ENCODE measurements at regions not wholly inside any gene's neighbourhood (a gene's known extent, or its start where the extent isn't known, plus 50 kb on each side); places are given as distances from the start of the nearest gene placed in this dataset.

DNA sequence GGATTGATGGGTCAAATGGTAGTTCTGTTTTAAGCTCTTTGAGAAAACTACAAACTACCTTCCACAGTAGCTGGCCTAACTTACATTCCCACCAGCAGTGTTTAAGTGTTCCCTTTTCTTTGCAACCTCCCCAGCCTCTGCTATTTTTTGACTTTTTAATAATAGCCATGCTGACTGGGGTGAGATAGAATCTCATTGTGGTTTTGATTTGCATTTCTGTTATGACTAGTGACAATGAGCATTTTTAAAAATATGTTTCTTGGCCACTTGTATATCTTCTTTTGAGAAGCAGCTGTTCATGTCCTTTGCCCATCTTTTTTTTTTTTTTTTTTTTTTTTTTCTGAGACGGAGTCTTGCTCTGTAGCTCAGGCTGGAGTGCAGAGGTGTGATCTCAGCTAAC, 155.2 kb upstream of the BMPER start:
- Mint-ChIP-seq H3K27me3 (peaks cover 3% of the 10 kb centered on the region), H3K36me3 (peaks cover 3% of the 10 kb centered on the region), H3K9me3 (no peaks in the 10 kb centered on the region), H3K27ac (no peak overlapping the region), H3K4me1 (peaks cover 0 to 8% (median 3%) of the 10 kb centered on the region in 3 donors), H3K4me3 (no peak overlapping the region)

- no peak overlapping the region for H3K4me3 Mint-ChIP-seq
- H3K27ac Mint-ChIP-seq, result no peak overlapping the region
- H3K4me1 Mint-ChIP-seq, result peaks cover 0 to 8% (median 3%) of the 10 kb centered on the region in 3 donors
- no peaks in the 10 kb centered on the region for H3K9me3 Mint-ChIP-seq
- H3K36me3 Mint-ChIP-seq, result peaks cover 3% of the 10 kb centered on the region
- peaks cover 3% of the 10 kb centered on the region for H3K27me3 Mint-ChIP-seq
These were observed 153.9 kb upstream of the BMPER start for GRCh38 chr7:33751443-33751842.

- no peak overlapping the region for H3K27ac Mint-ChIP-seq
- peaks cover 4% of the 10 kb centered on the region for H3K27me3 Mint-ChIP-seq
- peaks cover 0 to 8% (median 4%) of the 10 kb centered on the region in 3 donors for H3K4me1 Mint-ChIP-seq
- peaks cover 3% of the 10 kb centered on the region for H3K36me3 Mint-ChIP-seq
- no peaks in the 10 kb centered on the region for H3K9me3 Mint-ChIP-seq
- no peak overlapping the region for H3K4me3 Mint-ChIP-seq
These were observed 151.3 kb upstream of the BMPER start for GRCh38 chr7:33753881-33754525.

- H3K9me3 Mint-ChIP-seq, result no peaks in the 10 kb centered on the region
- H3K27me3 Mint-ChIP-seq, result peaks cover 4% of the 10 kb centered on the region
- H3K27ac Mint-ChIP-seq, result no peak overlapping the region
- H3K36me3 Mint-ChIP-seq, result peaks cover 3% of the 10 kb centered on the region
- H3K4me1 Mint-ChIP-seq, result peaks cover 0 to 4% (median 4%) of the 10 kb centered on the region in 3 donors
- H3K4me3 Mint-ChIP-seq, result no peak overlapping the region
These were observed 150.1 kb upstream of the BMPER start for GRCh38 chr7:33754933-33755928.

DNA sequence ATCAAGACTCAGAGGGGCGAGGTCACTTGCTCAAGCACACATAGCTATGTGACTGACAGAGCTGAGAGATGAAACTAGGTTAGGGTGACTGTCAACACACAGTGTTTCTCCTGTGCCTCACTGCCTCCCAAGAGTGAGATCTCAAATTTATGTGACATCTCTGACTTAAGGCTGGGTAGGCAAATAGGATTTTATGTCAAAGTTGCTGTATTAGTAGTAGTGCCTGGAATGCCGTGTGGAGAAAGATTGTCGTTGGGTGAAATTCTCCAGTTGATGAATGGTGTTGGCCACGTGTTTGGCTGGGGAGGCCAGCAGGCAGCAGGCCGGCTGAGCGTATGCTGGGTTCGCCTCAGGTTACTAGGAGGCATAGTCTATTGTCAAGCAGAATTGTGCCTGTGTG, 148.3 kb upstream of the BMPER start:
- Mint-ChIP-seq H3K27ac (no peak overlapping the region), H3K36me3 (no peaks in the 10 kb centered on the region), H3K4me1 (peaks cover 0 to 1% (median 0%) of the 10 kb centered on the region in 3 donors), H3K4me3 (no peak overlapping the region), H3K9me3 (no peaks in the 10 kb centered on the region), H3K27me3 (peaks cover 4% of the 10 kb centered on the region)

DNA sequence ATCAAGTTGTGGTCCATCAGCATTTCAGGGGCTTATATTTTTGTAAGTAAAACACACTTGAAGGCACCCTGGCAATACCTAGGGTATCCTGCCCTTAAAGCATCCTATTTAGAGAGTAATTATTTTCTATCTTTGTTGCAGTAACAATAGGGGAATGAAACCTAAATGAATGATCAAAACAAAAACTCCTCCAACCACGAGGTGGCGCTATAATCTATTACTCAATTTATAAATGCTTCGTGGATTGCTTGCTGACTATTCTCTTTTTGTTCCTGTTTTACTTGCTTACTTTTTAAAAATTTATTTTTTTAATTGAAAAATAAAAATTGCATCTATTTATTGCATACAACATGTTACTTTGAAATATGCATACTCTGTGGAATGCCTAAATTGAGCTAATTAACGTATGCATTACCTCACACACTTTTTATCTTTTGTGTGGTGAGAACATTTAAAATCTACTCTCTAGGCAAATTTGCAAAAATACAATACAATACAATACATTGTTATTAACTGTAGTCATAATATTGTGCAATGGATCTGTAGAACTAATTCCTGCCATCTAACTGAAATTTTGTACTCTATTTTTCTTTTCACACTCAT, 147.7 kb upstream of the BMPER start:
- H3K27ac Mint-ChIP-seq, result no peak overlapping the region
- H3K27me3 Mint-ChIP-seq, result peaks cover 4% of the 10 kb centered on the region
- H3K4me1 Mint-ChIP-seq, result peaks cover 0 to 1% (median 0%) of the 10 kb centered on the region in 3 donors
- H3K9me3 Mint-ChIP-seq, result no peaks in the 10 kb centered on the region
- no peak overlapping the region for H3K4me3 Mint-ChIP-seq
- H3K36me3 Mint-ChIP-seq, result no peaks in the 10 kb centered on the region

GRCh38 chr7:33760146-33760545, 145.2 kb upstream of the BMPER start:
- Mint-ChIP-seq H3K36me3 (no peaks in the 10 kb centered on the region), H3K9me3 (no peaks in the 10 kb centered on the region), H3K27ac (no peak overlapping the region), H3K27me3 (peaks cover 2% of the 10 kb centered on the region), H3K4me3 (no peak overlapping the region), H3K4me1 (peaks cover 0 to 1% (median 0%) of the 10 kb centered on the region in 3 donors)

DNA sequence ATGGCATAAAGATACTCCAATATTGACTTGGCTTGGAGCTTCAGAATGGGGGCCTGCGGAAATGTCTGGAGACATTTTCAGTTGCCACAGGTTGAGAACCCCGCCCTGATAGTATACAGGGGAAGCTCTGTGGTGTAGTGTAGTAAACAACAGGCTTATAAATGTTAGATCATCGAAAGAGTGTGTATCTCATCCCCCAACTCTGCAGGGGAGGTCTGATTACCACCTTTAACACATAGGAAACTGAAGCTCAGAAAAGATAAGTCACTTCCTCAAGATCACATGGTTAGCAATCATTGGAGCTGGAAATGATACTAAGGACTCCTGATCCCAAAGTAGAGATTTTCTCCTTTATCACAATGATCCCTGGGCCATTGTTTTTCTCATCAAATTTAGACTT, 144.5 kb upstream of the BMPER start:
- Mint-ChIP-seq H3K27ac (no peak overlapping the region), H3K27me3 (peaks cover 2% of the 10 kb centered on the region), H3K4me1 (peaks cover 0 to 1% (median 0%) of the 10 kb centered on the region in 3 donors), H3K4me3 (no peak overlapping the region), H3K9me3 (no peaks in the 10 kb centered on the region), H3K36me3 (no peaks in the 10 kb centered on the region)

DNA sequence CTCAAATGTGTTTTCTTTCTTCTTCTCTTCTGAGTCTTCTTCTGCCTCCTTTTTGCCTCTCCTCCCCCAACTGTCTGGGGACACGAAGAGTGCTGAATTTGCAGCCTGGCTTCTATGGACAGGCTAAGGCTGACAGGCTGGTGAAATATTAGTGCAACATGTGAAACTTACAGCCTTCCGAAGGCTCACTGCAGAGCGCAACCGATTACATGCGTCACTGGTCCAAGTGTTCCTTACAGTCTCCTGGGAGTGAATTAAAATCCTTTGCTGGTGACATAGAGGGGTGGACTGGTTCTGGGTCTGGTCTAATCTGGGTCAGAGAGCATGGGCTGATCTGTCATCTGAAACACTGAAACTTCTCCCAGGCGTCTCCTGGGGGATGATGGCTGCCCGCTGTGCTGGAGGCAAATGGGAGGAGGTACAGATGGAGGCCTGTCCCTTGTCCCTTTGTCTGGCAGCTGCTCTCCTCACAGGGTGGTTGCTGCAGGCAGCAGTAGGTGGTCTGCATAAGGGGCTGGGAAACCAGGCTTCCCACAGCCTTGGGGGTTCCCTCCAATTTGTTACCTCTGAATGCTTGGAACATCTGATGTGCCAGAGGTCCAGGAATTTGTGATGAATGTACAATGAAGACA, 143.8 kb upstream of the BMPER start:
- peaks cover 2% of the 10 kb centered on the region for H3K27me3 Mint-ChIP-seq
- H3K36me3 Mint-ChIP-seq, result no peaks in the 10 kb centered on the region
- H3K4me1 Mint-ChIP-seq, result peaks cover 0 to 1% (median 0%) of the 10 kb centered on the region in 3 donors
- no peaks in the 10 kb centered on the region for H3K9me3 Mint-ChIP-seq
- H3K4me3 Mint-ChIP-seq, result no peak overlapping the region
- no peak overlapping the region for H3K27ac Mint-ChIP-seq

DNA sequence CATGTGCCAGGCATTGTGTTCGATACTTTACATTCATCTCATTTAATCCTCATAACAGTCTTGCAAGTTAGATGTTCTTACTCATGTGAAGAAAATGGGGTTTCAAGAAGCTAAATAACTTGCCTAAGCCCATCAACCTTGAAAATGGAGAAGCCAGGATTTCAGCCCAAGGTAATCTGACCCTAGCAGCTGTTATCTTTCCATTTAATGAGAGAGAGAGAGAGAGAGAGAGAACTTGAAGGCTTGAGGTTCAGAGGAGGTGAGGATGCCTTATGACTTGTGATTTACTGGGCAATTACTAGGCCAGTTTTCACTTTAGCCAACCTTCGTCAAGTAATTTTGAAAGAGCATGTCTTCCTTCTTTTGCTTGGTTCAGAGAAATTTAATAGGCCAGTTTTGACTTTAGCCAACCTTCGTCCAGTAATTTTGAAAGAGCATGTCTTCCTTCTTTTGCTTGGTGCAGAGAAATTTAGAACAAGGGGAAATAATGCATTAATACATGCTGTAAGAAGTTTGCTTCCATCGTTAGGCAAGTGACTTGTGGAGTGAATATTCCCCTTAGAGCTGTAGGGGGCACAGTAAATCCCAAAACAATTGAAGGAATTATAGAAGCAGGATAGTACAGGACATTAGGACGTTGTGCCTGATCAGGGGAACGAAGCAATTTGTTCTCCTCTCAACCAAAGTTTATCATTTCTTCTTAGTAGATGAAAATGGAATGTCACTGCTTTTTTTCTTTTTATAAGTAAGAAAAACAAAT, 143.0 kb upstream of the BMPER start:
- Mint-ChIP-seq H3K36me3 (no peaks in the 10 kb centered on the region), H3K27me3 (peaks cover 2% of the 10 kb centered on the region), H3K9me3 (no peaks in the 10 kb centered on the region), H3K4me1 (no peaks in the 10 kb centered on the region), H3K4me3 (no peak overlapping the region), H3K27ac (no peak overlapping the region)

- H3K9me3 Mint-ChIP-seq, result no peaks in the 10 kb centered on the region
- peaks cover 2% of the 10 kb centered on the region for H3K27me3 Mint-ChIP-seq
- no peaks in the 10 kb centered on the region for H3K4me1 Mint-ChIP-seq
- no peaks in the 10 kb centered on the region for H3K36me3 Mint-ChIP-seq
- H3K4me3 Mint-ChIP-seq, result no peak overlapping the region
- H3K27ac Mint-ChIP-seq, result no peak overlapping the region
These were observed 142.4 kb upstream of the BMPER start for GRCh38 chr7:33762911-33763306.

GRCh38 chr7:33764752-33765451, 140.4 kb upstream of the BMPER start:
- H3K9me3 Mint-ChIP-seq, result no peaks in the 10 kb centered on the region
- H3K27me3 Mint-ChIP-seq, result peaks cover 2% of the 10 kb centered on the region
- H3K36me3 Mint-ChIP-seq, result no peaks in the 10 kb centered on the region
- no peak overlapping the region for H3K4me3 Mint-ChIP-seq
- no peak overlapping the region for H3K27ac Mint-ChIP-seq
- no peaks in the 10 kb centered on the region for H3K4me1 Mint-ChIP-seq

DNA sequence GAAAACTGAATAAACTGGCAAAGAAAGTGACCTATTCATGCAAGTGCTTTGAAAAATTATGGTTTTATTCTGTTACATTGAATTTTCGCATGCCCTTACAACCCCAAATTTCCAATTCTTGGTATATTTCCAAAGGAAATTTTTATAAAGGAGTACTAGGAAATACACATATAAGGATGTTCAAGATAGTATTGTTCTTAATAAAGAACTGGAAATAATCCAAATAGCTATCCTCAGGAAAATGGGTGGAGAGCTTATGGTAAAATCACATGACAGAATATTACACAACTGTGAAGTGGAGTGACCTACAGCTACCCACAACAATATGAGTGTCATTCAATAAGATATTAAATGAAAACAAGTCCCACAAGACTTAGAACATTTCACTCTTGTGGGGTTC, 138.9 kb upstream of the BMPER start:
- H3K4me3 Mint-ChIP-seq, result no peak overlapping the region
- H3K36me3 Mint-ChIP-seq, result no peaks in the 10 kb centered on the region
- H3K9me3 Mint-ChIP-seq, result no peaks in the 10 kb centered on the region
- H3K27ac Mint-ChIP-seq, result no peak overlapping the region
- H3K4me1 Mint-ChIP-seq, result no peaks in the 10 kb centered on the region
- H3K27me3 Mint-ChIP-seq, result peaks cover 2% of the 10 kb centered on the region

- Mint-ChIP-seq H3K27me3 (peaks cover 2% of the 10 kb centered on the region), H3K36me3 (peaks cover 2% of the 10 kb centered on the region), H3K4me1 (peaks cover 5 to 8% (median 7%) of the 10 kb centered on the region in 3 donors), H3K9me3 (peaks cover 0 to 2% (median 0%) of the 10 kb centered on the region in 3 donors), H3K4me3 (no peak overlapping the region), H3K27ac (no peak overlapping the region)
These were observed 135.4 kb upstream of the BMPER start for GRCh38 chr7:33769930-33770329.

Measured in IgD-negative memory B cell (primary cell).